ENCODE measurements at regions not wholly inside any gene's neighbourhood (a gene's known extent, or its start where the extent isn't known, plus 50 kb on each side); places are given as distances from the start of the nearest gene placed in this dataset.

DNA sequence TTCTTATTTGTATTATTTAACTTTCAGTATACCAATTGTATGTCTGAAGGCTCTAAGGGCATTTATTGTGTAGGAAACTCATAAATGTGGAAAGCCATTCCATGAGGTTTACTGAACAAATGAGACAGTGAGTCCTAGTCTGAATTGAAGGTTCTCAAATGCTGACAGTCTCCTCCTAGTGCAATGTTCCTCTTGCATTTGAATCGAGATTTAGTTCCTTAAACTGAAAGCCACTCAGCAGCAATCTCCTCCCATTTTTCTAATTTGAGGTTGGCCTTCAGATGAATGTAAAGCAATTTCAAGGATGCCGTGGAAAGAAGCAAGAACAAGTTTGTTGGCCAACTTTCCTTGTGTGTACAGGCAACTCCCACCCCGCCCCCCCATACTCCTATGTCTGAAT, 493.2 kb upstream of the KLF4 start:
- no peak overlapping the region for H3K27ac Mint-ChIP-seq
- H3K9me3 Mint-ChIP-seq: peaks cover 4% of the 10 kb centered on the region
- DNase-seq: no peak
- no peak overlapping the region for H3K4me3 Mint-ChIP-seq
- H3K36me3 Mint-ChIP-seq (ENCODE audit: low read depth): no peaks in the 10 kb centered on the region
- H3K27me3 Mint-ChIP-seq: peaks cover 3% of the 10 kb centered on the region
- no peak for ATAC-seq
- H3K4me1 Mint-ChIP-seq: no peaks in the 10 kb centered on the region

GRCh38 chr9:107982001-107982400, 492.4 kb upstream of the KLF4 start:
- H3K4me3 Mint-ChIP-seq: no peak overlapping the region
- DNase-seq (no peak), ATAC-seq (no peak)
- peaks cover 3% of the 10 kb centered on the region for H3K27me3 Mint-ChIP-seq
- no peak overlapping the region for H3K27ac Mint-ChIP-seq
- no peaks in the 10 kb centered on the region for H3K36me3 Mint-ChIP-seq (ENCODE audit: low read depth)
- H3K4me1 Mint-ChIP-seq: no peaks in the 10 kb centered on the region
- peaks cover 4% of the 10 kb centered on the region for H3K9me3 Mint-ChIP-seq

- Mint-ChIP-seq H3K27me3 (peaks cover 3% of the 10 kb centered on the region), H3K27ac (no peak overlapping the region), H3K4me1 (no peaks in the 10 kb centered on the region), H3K4me3 (no peak overlapping the region), H3K36me3 (ENCODE audit: low read depth) (no peaks in the 10 kb centered on the region), H3K9me3 (peaks cover 4% of the 10 kb centered on the region)
- ATAC-seq (no peak), DNase-seq (no peak)
Observed at GRCh38 chr9:107980984-107981383, 491.4 kb upstream of the KLF4 start.

GRCh38 chr9:107976767-107977166, 487.2 kb upstream of the KLF4 start:
- no peaks in the 10 kb centered on the region for H3K27me3 Mint-ChIP-seq
- H3K4me3 Mint-ChIP-seq: no peak overlapping the region
- no peaks in the 10 kb centered on the region for H3K36me3 Mint-ChIP-seq (ENCODE audit: low read depth)
- no peak for ATAC-seq
- H3K9me3 Mint-ChIP-seq: no peaks in the 10 kb centered on the region
- no peak for DNase-seq
- H3K27ac Mint-ChIP-seq: no peak overlapping the region
- H3K4me1 Mint-ChIP-seq: no peaks in the 10 kb centered on the region

GRCh38 chr9:107975426-107976010, 485.9 kb upstream of the KLF4 start:
- H3K27ac Mint-ChIP-seq: no peak overlapping the region
- ATAC-seq (no peak), DNase-seq (no peak)
- H3K36me3 Mint-ChIP-seq (ENCODE audit: low read depth): no peaks in the 10 kb centered on the region
- no peak overlapping the region for H3K4me3 Mint-ChIP-seq
- no peaks in the 10 kb centered on the region for H3K27me3 Mint-ChIP-seq
- H3K4me1 Mint-ChIP-seq: no peaks in the 10 kb centered on the region
- H3K9me3 Mint-ChIP-seq: no peaks in the 10 kb centered on the region

GRCh38 chr9:107973451-107973850, 483.9 kb upstream of the KLF4 start:
- ATAC-seq (no peak), DNase-seq (no peak)
- Mint-ChIP-seq H3K9me3 (peaks cover 3% of the 10 kb centered on the region), H3K4me3 (no peak overlapping the region), H3K27me3 (no peaks in the 10 kb centered on the region), H3K27ac (no peak overlapping the region), H3K4me1 (no peaks in the 10 kb centered on the region), H3K36me3 (ENCODE audit: low read depth) (no peaks in the 10 kb centered on the region)

DNA sequence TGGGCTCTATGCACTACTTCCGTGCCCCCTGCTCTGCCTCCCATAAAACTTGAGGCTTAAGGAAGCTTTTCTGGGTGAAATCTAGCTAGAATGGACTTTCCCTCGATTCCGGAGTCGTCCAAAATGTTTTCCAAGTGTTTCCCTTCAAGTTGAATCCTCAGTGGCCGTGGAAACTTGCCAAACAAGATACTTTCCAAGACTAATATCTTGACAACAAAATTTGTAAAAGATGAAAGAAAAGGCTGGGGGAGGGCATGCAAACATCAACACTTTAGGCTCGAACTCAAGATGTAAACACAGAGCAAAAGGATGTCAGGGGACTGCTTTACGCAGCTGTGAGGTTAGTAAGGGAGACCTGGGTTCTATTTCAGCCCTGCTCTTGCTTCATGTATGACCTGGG, 482.8 kb upstream of the KLF4 start:
- DNase-seq (no peak), ATAC-seq (no peak)
- Mint-ChIP-seq H3K36me3 (ENCODE audit: low read depth) (no peaks in the 10 kb centered on the region), H3K4me1 (no peaks in the 10 kb centered on the region), H3K27ac (no peak overlapping the region), H3K27me3 (no peaks in the 10 kb centered on the region), H3K9me3 (peaks cover 3% of the 10 kb centered on the region), H3K4me3 (no peak overlapping the region)

- Mint-ChIP-seq H3K27me3 (no peaks in the 10 kb centered on the region), H3K9me3 (peaks cover 5% of the 10 kb centered on the region), H3K36me3 (ENCODE audit: low read depth) (no peaks in the 10 kb centered on the region), H3K4me3 (no peak overlapping the region), H3K27ac (no peak overlapping the region), H3K4me1 (no peaks in the 10 kb centered on the region)
- ATAC-seq: no peak
- DNase-seq: no peak
Observed at GRCh38 chr9:107971241-107971640, 481.7 kb upstream of the KLF4 start.

DNA sequence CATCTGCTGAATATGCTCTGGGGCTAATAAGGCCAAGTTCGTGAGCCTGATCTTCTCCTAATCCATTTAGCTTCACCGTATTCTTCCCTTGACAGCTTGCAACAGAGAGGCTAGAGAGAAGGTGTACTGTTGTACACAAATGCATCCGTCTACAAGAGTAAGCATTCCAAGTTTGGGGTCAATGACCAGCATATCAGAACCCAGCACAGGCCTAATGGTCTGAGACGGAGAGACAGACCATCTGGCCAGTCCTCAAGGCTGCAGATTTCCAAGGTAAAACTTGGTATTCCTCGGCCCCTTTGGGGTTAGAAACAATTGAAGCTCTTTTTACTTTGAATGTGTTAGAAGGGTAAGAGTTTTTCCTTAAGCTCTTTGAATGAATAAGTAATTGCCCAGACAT, 481.2 kb upstream of the KLF4 start:
- H3K27me3 Mint-ChIP-seq: no peaks in the 10 kb centered on the region
- no peaks in the 10 kb centered on the region for H3K36me3 Mint-ChIP-seq (ENCODE audit: low read depth)
- no peak overlapping the region for H3K4me3 Mint-ChIP-seq
- DNase-seq (no peak), ATAC-seq (no peak)
- H3K27ac Mint-ChIP-seq: no peak overlapping the region
- peaks cover 6% of the 10 kb centered on the region for H3K9me3 Mint-ChIP-seq
- H3K4me1 Mint-ChIP-seq: no peaks in the 10 kb centered on the region

DNA sequence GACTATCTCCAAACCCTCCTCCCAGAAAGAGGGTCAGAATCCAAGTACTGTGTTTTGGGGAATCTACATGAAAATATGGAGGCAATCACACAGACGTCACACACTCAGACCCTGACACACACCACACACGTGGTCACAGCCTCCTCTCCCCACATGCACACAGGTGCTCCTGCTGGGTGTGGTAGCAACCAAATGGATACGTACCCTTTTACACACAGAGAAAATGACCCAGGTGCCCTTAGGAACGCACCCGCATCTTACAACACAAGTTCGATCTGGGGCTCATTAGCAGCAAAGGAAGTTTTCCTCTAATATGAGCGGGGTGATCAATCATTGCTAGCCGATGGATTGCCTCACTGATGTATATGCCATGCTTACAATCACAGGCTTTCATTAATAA, 480.2 kb upstream of the KLF4 start:
- no peak overlapping the region for H3K4me3 Mint-ChIP-seq
- no peaks in the 10 kb centered on the region for H3K36me3 Mint-ChIP-seq (ENCODE audit: low read depth)
- no peaks in the 10 kb centered on the region for H3K4me1 Mint-ChIP-seq
- no peaks in the 10 kb centered on the region for H3K27me3 Mint-ChIP-seq
- H3K9me3 Mint-ChIP-seq: peaks cover 6% of the 10 kb centered on the region
- ATAC-seq (no peak), DNase-seq (no peak)
- H3K27ac Mint-ChIP-seq: no peak overlapping the region

GRCh38 chr9:107969141-107969540, 479.6 kb upstream of the KLF4 start:
- DNase-seq: no peak
- no peak overlapping the region for H3K27ac Mint-ChIP-seq
- H3K27me3 Mint-ChIP-seq: no peaks in the 10 kb centered on the region
- H3K4me1 Mint-ChIP-seq: no peaks in the 10 kb centered on the region
- H3K9me3 Mint-ChIP-seq: peaks cover 6% of the 10 kb centered on the region
- no peak overlapping the region for H3K4me3 Mint-ChIP-seq
- H3K36me3 Mint-ChIP-seq (ENCODE audit: low read depth): no peaks in the 10 kb centered on the region
- no peak for ATAC-seq

DNA sequence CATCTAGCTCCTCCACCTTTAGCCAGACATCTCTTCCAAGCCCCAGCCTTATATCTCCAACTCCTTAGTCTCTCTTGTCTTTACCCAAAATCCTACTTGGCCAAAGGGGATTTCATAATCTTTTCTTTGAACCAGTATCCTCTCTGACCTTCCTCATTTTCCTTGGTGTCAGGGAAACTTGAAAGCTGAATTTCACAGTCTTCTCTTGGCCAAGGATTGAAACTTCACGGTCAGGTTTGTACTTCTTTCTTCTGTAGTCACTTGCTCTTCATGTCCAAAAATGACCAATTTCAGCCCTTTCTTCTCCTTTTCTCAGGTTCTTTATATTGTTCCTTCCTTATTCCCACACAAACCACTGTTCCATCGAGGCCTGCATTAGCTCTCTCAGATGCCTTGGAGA, 473.7 kb upstream of the KLF4 start:
- ATAC-seq (no peak), DNase-seq (no peak)
- Mint-ChIP-seq H3K27ac (no peak overlapping the region), H3K27me3 (no peaks in the 10 kb centered on the region), H3K4me1 (no peaks in the 10 kb centered on the region), H3K4me3 (no peak overlapping the region), H3K9me3 (peaks cover 3% of the 10 kb centered on the region), H3K36me3 (ENCODE audit: low read depth) (no peaks in the 10 kb centered on the region)

GRCh38 chr9:107960916-107961315, 471.3 kb upstream of the KLF4 start:
- ATAC-seq (no peak), DNase-seq (no peak)
- no peaks in the 10 kb centered on the region for H3K9me3 Mint-ChIP-seq
- no peak overlapping the region for H3K27ac Mint-ChIP-seq
- no peaks in the 10 kb centered on the region for H3K27me3 Mint-ChIP-seq
- no peaks in the 10 kb centered on the region for H3K4me1 Mint-ChIP-seq
- H3K36me3 Mint-ChIP-seq (ENCODE audit: low read depth): no peaks in the 10 kb centered on the region
- H3K4me3 Mint-ChIP-seq: no peak overlapping the region

- peaks cover 11% of the 10 kb centered on the region for H3K9me3 Mint-ChIP-seq
- peaks cover 2% of the 10 kb centered on the region for H3K36me3 Mint-ChIP-seq (ENCODE audit: low read depth)
- H3K4me3 Mint-ChIP-seq: no peak overlapping the region
- DNase-seq (no peak), ATAC-seq (no peak)
- H3K4me1 Mint-ChIP-seq: no peaks in the 10 kb centered on the region
- H3K27me3 Mint-ChIP-seq: no peaks in the 10 kb centered on the region
- no peak overlapping the region for H3K27ac Mint-ChIP-seq
Observed at GRCh38 chr9:107954312-107954711, 464.7 kb upstream of the KLF4 start.

- Mint-ChIP-seq H3K27ac (no peak overlapping the region), H3K9me3 (peaks cover 11% of the 10 kb centered on the region), H3K36me3 (ENCODE audit: low read depth) (peaks cover 2% of the 10 kb centered on the region), H3K4me1 (no peaks in the 10 kb centered on the region), H3K4me3 (no peak overlapping the region), H3K27me3 (no peaks in the 10 kb centered on the region)
- ATAC-seq (no peak), DNase-seq (no peak)
Observed at GRCh38 chr9:107953556-107954125, 464.1 kb upstream of the KLF4 start.

DNA sequence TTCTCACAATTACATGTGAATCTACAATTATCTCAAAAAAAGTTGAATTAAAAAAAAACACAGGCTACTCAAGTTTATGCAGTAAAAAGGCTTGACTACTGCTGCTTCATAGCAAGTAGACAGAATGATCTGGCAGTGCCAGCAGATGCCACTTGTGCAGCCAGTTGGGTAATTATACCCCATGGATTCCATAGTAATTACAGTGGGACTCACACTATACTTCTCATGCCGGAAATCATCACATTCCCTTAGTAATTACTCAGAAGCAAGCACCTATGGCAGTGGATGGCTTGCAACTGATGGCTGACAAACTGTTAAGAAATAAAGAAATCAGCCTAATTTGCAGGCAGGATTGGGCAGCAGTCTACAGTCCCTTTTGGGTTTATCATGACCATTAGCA, 463.2 kb upstream of the KLF4 start:
- Mint-ChIP-seq H3K27me3 (no peaks in the 10 kb centered on the region), H3K36me3 (ENCODE audit: low read depth) (peaks cover 2% of the 10 kb centered on the region), H3K27ac (no peak overlapping the region), H3K4me3 (no peak overlapping the region), H3K4me1 (no peaks in the 10 kb centered on the region), H3K9me3 (peaks cover 11% of the 10 kb centered on the region)
- no peak for DNase-seq
- ATAC-seq: no peak
